ENCODE measurements at regions not wholly inside any gene's neighbourhood (a gene's known extent, or its start where the extent isn't known, plus 50 kb on each side); places are given as distances from the start of the nearest gene placed in this dataset.

DNA sequence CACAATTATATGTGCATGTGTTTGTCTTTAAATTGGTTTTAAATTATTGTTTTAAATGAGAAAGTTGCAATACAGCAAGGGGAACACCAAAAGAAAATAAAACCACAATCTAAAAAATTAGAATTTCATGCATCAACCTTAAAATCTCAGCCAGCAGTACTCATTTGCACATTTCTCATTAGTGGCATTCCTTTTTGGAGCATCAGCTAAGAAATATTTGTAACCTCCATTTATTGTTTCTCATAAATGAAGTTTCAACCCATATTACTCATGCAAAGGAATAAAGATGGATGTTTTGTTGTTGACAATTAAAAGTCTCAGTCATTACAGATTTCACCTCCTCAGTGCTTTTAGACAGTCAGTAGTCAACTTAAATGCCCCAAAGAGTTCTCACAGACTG lies 160.1 kb downstream of the TBX15 start:
- TF ChIP-seq, protein P1, sequence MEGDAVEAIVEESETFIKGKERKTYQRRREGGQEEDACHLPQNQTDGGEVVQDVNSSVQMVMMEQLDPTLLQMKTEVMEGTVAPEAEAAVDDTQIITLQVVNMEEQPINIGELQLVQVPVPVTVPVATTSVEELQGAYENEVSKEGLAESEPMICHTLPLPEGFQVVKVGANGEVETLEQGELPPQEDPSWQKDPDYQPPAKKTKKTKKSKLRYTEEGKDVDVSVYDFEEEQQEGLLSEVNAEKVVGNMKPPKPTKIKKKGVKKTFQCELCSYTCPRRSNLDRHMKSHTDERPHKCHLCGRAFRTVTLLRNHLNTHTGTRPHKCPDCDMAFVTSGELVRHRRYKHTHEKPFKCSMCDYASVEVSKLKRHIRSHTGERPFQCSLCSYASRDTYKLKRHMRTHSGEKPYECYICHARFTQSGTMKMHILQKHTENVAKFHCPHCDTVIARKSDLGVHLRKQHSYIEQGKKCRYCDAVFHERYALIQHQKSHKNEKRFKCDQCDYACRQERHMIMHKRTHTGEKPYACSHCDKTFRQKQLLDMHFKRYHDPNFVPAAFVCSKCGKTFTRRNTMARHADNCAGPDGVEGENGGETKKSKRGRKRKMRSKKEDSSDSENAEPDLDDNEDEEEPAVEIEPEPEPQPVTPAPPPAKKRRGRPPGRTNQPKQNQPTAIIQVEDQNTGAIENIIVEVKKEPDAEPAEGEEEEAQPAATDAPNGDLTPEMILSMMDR (IDR thresholded peaks at IDR 0.05; ENCODE audit: low read depth, low read length, poor library complexity, severe bottlenecking), result no peak
- TF ChIP-seq EZH2phosphoT487 (IDR thresholded peaks at IDR 0.05; ENCODE audit: borderline replicate concordance, low read length), result no peak
